A673 (cell line): ENCODE measurements at regions not wholly inside any gene's neighbourhood (a gene's known extent, or its start where the extent isn't known, plus 50 kb on each side); places are given as distances from the start of the nearest gene placed in this dataset.

Experiments
- BruUV-seq: library from RNA; stranded (reverse); fragments of 400-500 nt; replicated peaks from 2 replicates; lab custom pipeline; 2021; lab: Mats Ljungman, UMichigan
- CTCF ChIA-PET: fragments of 300-600 bp; sonication (Branson Sonifier 250); formaldehyde crosslinking; loops from one replicate; lab custom pipeline; 2022; ENCODE audit warnings: antibody characterized with exemption; lab: Charles Lee
- POLR2A ChIA-PET: fragments of 300-600 bp; sonication (Branson Sonifier 250); formaldehyde crosslinking; loops from one replicate; lab custom pipeline; 2022; ENCODE audit warnings: antibody characterized with exemption; ENCODE audit not compliant: low non-redundant PET; lab: Charles Lee
- DNase-seq: peaks from one replicate; pipeline ENCODE4 v3.0.0-alpha.2; 2015; ENCODE audit warnings: low spot score
- H3K27ac ChIP-seq: fragments of 200-600 bp; sonication (generic); 2 replicates; pipeline ENCODE4 v1.5.1; 2016; ENCODE audit warnings: mixed run types, low read depth, mild to moderate bottlenecking, mixed read lengths, antibody characterized with exemption, low read length; ENCODE audit not compliant: poor library complexity, severe bottlenecking
- H3K27me3 ChIP-seq: fragments of 200-600 bp; sonication (generic); replicated peaks from 2 replicates; pipeline ENCODE4 v1.6.1; 2017; ENCODE audit warnings: mixed run types, low read depth, mild to moderate bottlenecking, mixed read lengths, antibody characterized with exemption, low read length; ENCODE audit not compliant: insufficient read depth, poor library complexity
- H3K36me3 ChIP-seq: fragments of 200-600 bp; sonication (generic); 2 replicates; pipeline ENCODE4 v1.6.1; 2016; ENCODE audit warnings: mixed run types, mild to moderate bottlenecking, mixed read lengths, antibody characterized with exemption, low read length; ENCODE audit not compliant: insufficient read depth, poor library complexity, severe bottlenecking
- H3K4me1 ChIP-seq: fragments of 200-600 bp; sonication (generic); 2 replicates; pipeline ENCODE4 v1.6.1; 2017; ENCODE audit warnings: mixed run types, mild to moderate bottlenecking, mixed read lengths, antibody characterized with exemption, low read length; ENCODE audit not compliant: insufficient read depth, poor library complexity, severe bottlenecking
- H3K4me3 ChIP-seq: fragments of 200-600 bp; sonication (generic); 2 replicates; pipeline ENCODE4 v1.5.1; 2016; ENCODE audit warnings: low read depth, mixed run types, mild to moderate bottlenecking, mixed read lengths, low read length; ENCODE audit not compliant: poor library complexity, severe bottlenecking
- H3K9me3 ChIP-seq: fragments of 200-600 bp; sonication (generic); 2 replicates; pipeline ENCODE4 v1.6.1; 2016; ENCODE audit warnings: mixed run types, low read depth, mild to moderate bottlenecking, mixed read lengths, antibody characterized with exemption, low read length; ENCODE audit not compliant: poor library complexity, severe bottlenecking
- CTCF ChIP-seq: fragments of 300-800, 200-600 bp; sonication (generic); conservative IDR thresholded peaks from 2 replicates; pipeline ENCODE4 v1.5.1; 2017; ENCODE audit warnings: low read depth, mild to moderate bottlenecking, antibody characterized with exemption, low read length, moderate library complexity, mixed read lengths
- EZH2 ChIP-seq: fragments of 200-600 bp; sonication (generic); IDR thresholded peaks from 2 replicates; pipeline ENCODE4 v1.6.1; 2017; ENCODE audit warnings: borderline replicate concordance, low read depth, mild to moderate bottlenecking, mixed read lengths, antibody characterized with exemption, low read length; ENCODE audit not compliant: poor library complexity, severe bottlenecking
- intact Hi-C: fragments of 100-400 bp; cut with micrococcal nuclease; formaldehyde crosslinking; loops from one replicate; pipeline ENCODE4 v1.10.0; 2022; ENCODE audit not compliant: unreplicated experiment

GRCh38 chr22:47318041-47318737, 555.7 kb downstream of the TBC1D22A start:
- H3K9me3 ChIP-seq, result peaks cover 9% of the 10 kb centered on the region
- CTCF ChIA-PET, result no interaction called here
- POLR2A ChIA-PET, result no interaction called here

GRCh38 chr22:47315862-47316419, 553.5 kb downstream of the TBC1D22A start:
- H3K9me3 ChIP-seq, result peaks cover 7% of the 10 kb centered on the region

More at GRCh38 chr22:47318041-47318737, 555.7 kb downstream of the TBC1D22A start:
- Histone ChIP-seq H3K27me3 (no peaks in the 10 kb centered on the region), H3K4me3 (no peak overlapping the region), H3K4me1 (no peaks in the 10 kb centered on the region), H3K27ac (no peak overlapping the region), H3K36me3 (no peaks in the 10 kb centered on the region)
- no peak for TF ChIP-seq CTCF
- TF ChIP-seq EZH2, result no peak
- intact Hi-C loops, result no loop called here
- no TSS peak for BruUV-seq
- no peak for DNase-seq

GRCh38 chr22:47310601-47311000, 548.2 kb downstream of the TBC1D22A start:
- CTCF ChIA-PET, result no interaction called here
- H3K9me3 ChIP-seq, result no peaks in the 10 kb centered on the region
- TF ChIP-seq CTCF (no peak), EZH2 (no peak)

More at GRCh38 chr22:47315862-47316419, 553.5 kb downstream of the TBC1D22A start:
- H3K27me3 ChIP-seq, result no peaks in the 10 kb centered on the region
- no peaks in the 10 kb centered on the region for H3K36me3 ChIP-seq
- BruUV-seq, result no TSS peak
- DNase-seq, result no peak
- ChIA-PET POLR2A (no interaction called here), CTCF (no interaction called here)
- intact Hi-C loops, result no loop called here
- H3K4me1 ChIP-seq, result no peaks in the 10 kb centered on the region
- TF ChIP-seq EZH2, result no peak
- TF ChIP-seq CTCF, result no peak
- H3K4me3 ChIP-seq, result no peak overlapping the region
- no peak overlapping the region for H3K27ac ChIP-seq

More at GRCh38 chr22:47310601-47311000, 548.2 kb downstream of the TBC1D22A start:
- intact Hi-C loops, result no loop called here
- no peaks in the 10 kb centered on the region for H3K36me3 ChIP-seq
- no peaks in the 10 kb centered on the region for H3K27me3 ChIP-seq
- POLR2A ChIA-PET, result no interaction called here
- no peaks in the 10 kb centered on the region for H3K4me1 ChIP-seq
- H3K27ac ChIP-seq, result no peak overlapping the region
- no TSS peak for BruUV-seq
- DNase-seq, result no peak
- H3K4me3 ChIP-seq, result no peak overlapping the region
